ENCODE measurements at regions not wholly inside any gene's neighbourhood (a gene's known extent, or its start where the extent isn't known, plus 50 kb on each side); places are given as distances from the start of the nearest gene placed in this dataset.

GRCh38 chr17:77494664-77495435 lies 354.1 kb downstream of the SEC14L1 start:
- H3K36me3 ChIP-seq = peaks cover 0 to 97% (median 53%) of the 10 kb centered on the region in 9 donors
- peak; percentile 36 to 73 (median 70) for ATAC-seq
- intact Hi-C loops (cut with DNase I) = loop anchor here (1.0 to 10.0 kb wide), 12 partner anchors 43 to 410 kb away; no protein-coding TSS in a partner anchor
- no peak overlapping the region for H3K4me3 ChIP-seq
- H3K27me3 ChIP-seq = no peaks in the 10 kb centered on the region
- peak; percentile 72 to 89 (median 78) for DNase-seq
- WGBS, 4 donors = 26 to 36% (median 30%) methylated on average over 15 to 18 of the region's 18 CpGs
- TF ChIP-seq CTCF (IDR thresholded peaks at IDR 0.05) (peak; percentile 97 to 100 (median 98)), POLR2A (IDR thresholded peaks at IDR 0.05) (no peak)
- peaks cover 0 to 32% (median 18%) of the 10 kb centered on the region in 12 donors for H3K4me1 ChIP-seq
- peak overlapping the region in 2 of 12 donors; percentile 15 to 76 for H3K27ac ChIP-seq
- H3K9me3 ChIP-seq = no peaks in the 10 kb centered on the region

- no peak for TF ChIP-seq CTCF (IDR thresholded peaks at IDR 0.05)
- no peak for TF ChIP-seq POLR2A (IDR thresholded peaks at IDR 0.05)
- Histone ChIP-seq H3K9me3 (no peaks in the 10 kb centered on the region), H3K4me1 (peaks cover 0 to 25% (median 10%) of the 10 kb centered on the region in 12 donors), H3K27ac (peak overlapping the region in 1 of 12 donors; percentile 76), H3K36me3 (peaks cover 0 to 97% (median 48%) of the 10 kb centered on the region in 9 donors), H3K4me3 (no peak overlapping the region), H3K27me3 (no peaks in the 10 kb centered on the region)
- ATAC-seq (no peak), DNase-seq (peak in 3 of 5 donors; percentile 13 to 28 (median 14))
- 90 to 95% (median 93%) methylated on average over 11 of the region's 11 CpGs for WGBS, 4 donors
- intact Hi-C loops (cut with DNase I) = loop anchor here (1.0 to 10.0 kb wide), 10 partner anchors 63 to 411 kb away; no protein-coding TSS in a partner anchor
Measured at GRCh38 chr17:77495575-77495974, 354.8 kb downstream of the SEC14L1 start.

GRCh38 chr17:77496401-77496801 lies 355.6 kb downstream of the SEC14L1 start:
- Histone ChIP-seq H3K27ac (no peak overlapping the region), H3K9me3 (no peaks in the 10 kb centered on the region), H3K27me3 (no peaks in the 10 kb centered on the region), H3K4me3 (no peak overlapping the region), H3K4me1 (peaks cover 0 to 22% (median 5%) of the 10 kb centered on the region in 12 donors), H3K36me3 (peaks cover 0 to 97% (median 41%) of the 10 kb centered on the region in 9 donors)
- DNase-seq (peak in 2 of 5 donors; percentile 16 to 18), ATAC-seq (no peak)
- intact Hi-C loops (cut with DNase I) = loop anchor here in 2 of 10 donors (10.0 kb wide), 2 partner anchors 402 to 412 kb away; no protein-coding TSS in a partner anchor
- 94 to 96% (median 94%) methylated on average over 10 to 12 of the region's 12 CpGs for WGBS, 4 donors
- TF ChIP-seq POLR2A (IDR thresholded peaks at IDR 0.05) = no peak
- TF ChIP-seq CTCF (IDR thresholded peaks at IDR 0.05) = no peak
